ENCODE measurements at regions not wholly inside any gene's neighbourhood (a gene's known extent, or its start where the extent isn't known, plus 50 kb on each side); places are given as distances from the start of the nearest gene placed in this dataset.

- TF ChIP-seq POLR2A (IDR thresholded peaks at IDR 0.05; ENCODE audit: low read length) (no peak), GATA1 (IDR thresholded peaks at IDR 0.05; ENCODE audit: low read depth, low read length) (no peak)
Measured at GRCh38 chr5:56501781-56502557, 268.8 kb upstream of the ANKRD55 start.

Data from erythroblast (primary cell).